ENCODE measurements at regions not wholly inside any gene's neighbourhood (a gene's known extent, or its start where the extent isn't known, plus 50 kb on each side); places are given as distances from the start of the nearest gene placed in this dataset.

- H3K4me3 ChIP-seq (ENCODE audit: insufficient read depth in 1 of 2, low read depth in 1 of 2, low read length in 2 of 2): no peak overlapping the region
- no peak overlapping the region for H3K14ac ChIP-seq (ENCODE audit: low read length in 2 of 2)
- H2AFZ ChIP-seq (ENCODE audit: low read depth, low read length): no peak overlapping the region
- H3K9ac ChIP-seq (ENCODE audit: low read length): no peak overlapping the region
- H4K91ac ChIP-seq (ENCODE audit: low read length): no peak overlapping the region
- no peak overlapping the region for H3K23ac ChIP-seq (ENCODE audit: low read length in 2 of 2)
- WGBS: 90% methylated on average over 6 of the region's 6 CpGs
- no peak overlapping the region for H4K8ac ChIP-seq (ENCODE audit: low read length)
- H3K27ac ChIP-seq (ENCODE audit: low read length, poor library complexity, severe bottlenecking): no peak overlapping the region
- no peaks in the 10 kb centered on the region for H3K36me3 ChIP-seq (ENCODE audit: control insufficient read depth in 1 of 2, insufficient read depth in 2 of 2, low read depth in 1 of 2, low read length in 2 of 2)
- no peak for DNase-seq
- no peak overlapping the region for H2BK5ac ChIP-seq (ENCODE audit: low read depth, low read length, poor library complexity, severe bottlenecking)
- no peak overlapping the region for H3K18ac ChIP-seq (ENCODE audit: low read depth in 1 of 2, low read length in 2 of 2)
- no peaks in the 10 kb centered on the region for H3K9me3 ChIP-seq (ENCODE audit: control insufficient read depth, low read length)
- H3K79me1 ChIP-seq (replicated peaks; ENCODE audit: low read length, poor library complexity, severe bottlenecking): no peaks in the 10 kb centered on the region
- no peaks in the 10 kb centered on the region for H3K4me1 ChIP-seq (ENCODE audit: control insufficient read depth, insufficient read depth, low read depth, low read length)
- no peak overlapping the region for H3K4me2 ChIP-seq (ENCODE audit: low read length, poor library complexity, severe bottlenecking)
- no peak overlapping the region for H2AK5ac ChIP-seq (ENCODE audit: low read length, severe bottlenecking)
- no peak overlapping the region for H2BK12ac ChIP-seq (ENCODE audit: low read length in 2 of 2)
- no peak overlapping the region for H2BK15ac ChIP-seq (ENCODE audit: low read depth, poor library complexity, severe bottlenecking)
- no peaks in the 10 kb centered on the region for H3K27me3 ChIP-seq (ENCODE audit: control insufficient read depth in 1 of 2, insufficient read depth in 1 of 2, low read length in 2 of 2)
- no peak overlapping the region for H3K4ac ChIP-seq (ENCODE audit: low read depth in 1 of 2, low read length in 2 of 2)
- no peak overlapping the region for H2BK120ac ChIP-seq (ENCODE audit: low read depth, low read length)
Observed at GRCh38 chr5:27353970-27354369, 315.6 kb upstream of the CDH9 start.

DNA sequence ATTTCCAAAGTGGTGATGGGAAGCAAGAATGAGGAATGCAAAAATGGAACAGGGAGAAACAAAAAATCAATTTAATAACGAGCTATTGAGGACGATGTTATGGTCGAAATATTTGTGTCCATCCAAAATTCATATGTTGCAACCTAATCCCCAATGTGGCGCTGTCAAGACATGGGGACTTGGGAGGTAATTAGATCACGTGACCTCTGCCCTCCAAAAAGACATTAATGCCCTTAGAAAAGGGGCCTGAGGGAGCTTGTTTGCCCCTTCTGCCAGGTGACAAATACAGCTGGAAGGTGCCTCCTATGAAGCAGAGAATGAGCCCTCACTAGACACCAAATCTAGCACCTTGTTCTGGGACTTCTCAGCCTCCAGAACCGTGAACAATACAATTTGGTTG is 315.2 kb upstream of the CDH9 start:
- Histone ChIP-seq H4K8ac (ENCODE audit: low read length) (no peak overlapping the region), H3K4me3 (ENCODE audit: insufficient read depth in 1 of 2, low read depth in 1 of 2, low read length in 2 of 2) (no peak overlapping the region), H3K9ac (ENCODE audit: low read length) (no peak overlapping the region), H3K4me1 (ENCODE audit: control insufficient read depth, insufficient read depth, low read depth, low read length) (no peaks in the 10 kb centered on the region), H3K23ac (ENCODE audit: low read length in 2 of 2) (no peak overlapping the region), H2AK5ac (ENCODE audit: low read length, severe bottlenecking) (no peak overlapping the region), H2BK5ac (ENCODE audit: low read depth, low read length, poor library complexity, severe bottlenecking) (no peak overlapping the region), H3K14ac (ENCODE audit: low read length in 2 of 2) (no peak overlapping the region), H3K27me3 (ENCODE audit: control insufficient read depth in 1 of 2, insufficient read depth in 1 of 2, low read length in 2 of 2) (no peaks in the 10 kb centered on the region), H3K4me2 (ENCODE audit: low read length, poor library complexity, severe bottlenecking) (no peak overlapping the region), H3K36me3 (ENCODE audit: control insufficient read depth in 1 of 2, insufficient read depth in 2 of 2, low read depth in 1 of 2, low read length in 2 of 2) (no peaks in the 10 kb centered on the region), H2BK12ac (ENCODE audit: low read length in 2 of 2) (no peak overlapping the region), H4K91ac (ENCODE audit: low read length) (no peak overlapping the region), H3K9me3 (ENCODE audit: control insufficient read depth, low read length) (no peaks in the 10 kb centered on the region), H3K4ac (ENCODE audit: low read depth in 1 of 2, low read length in 2 of 2) (no peak overlapping the region), H2BK120ac (ENCODE audit: low read depth, low read length) (no peak overlapping the region), H2BK15ac (ENCODE audit: low read depth, poor library complexity, severe bottlenecking) (no peak overlapping the region), H3K18ac (ENCODE audit: low read depth in 1 of 2, low read length in 2 of 2) (no peak overlapping the region), H3K27ac (ENCODE audit: low read length, poor library complexity, severe bottlenecking) (no peak overlapping the region), H2AFZ (ENCODE audit: low read depth, low read length) (no peak overlapping the region), H3K79me1 (replicated peaks; ENCODE audit: low read length, poor library complexity, severe bottlenecking) (no peaks in the 10 kb centered on the region)
- no peak for DNase-seq
- WGBS: 100% methylated on average over 5 of the region's 6 CpGs

- Histone ChIP-seq H2AFZ (ENCODE audit: low read depth, low read length) (no peak overlapping the region), H2BK15ac (ENCODE audit: low read depth, poor library complexity, severe bottlenecking) (no peak overlapping the region), H4K8ac (ENCODE audit: low read length) (no peak overlapping the region), H2BK5ac (ENCODE audit: low read depth, low read length, poor library complexity, severe bottlenecking) (no peak overlapping the region), H4K91ac (ENCODE audit: low read length) (no peak overlapping the region), H3K18ac (ENCODE audit: low read depth in 1 of 2, low read length in 2 of 2) (no peak overlapping the region), H2BK120ac (ENCODE audit: low read depth, low read length) (no peak overlapping the region), H2AK5ac (ENCODE audit: low read length, severe bottlenecking) (no peak overlapping the region), H3K4ac (ENCODE audit: low read depth in 1 of 2, low read length in 2 of 2) (no peak overlapping the region), H3K27ac (ENCODE audit: low read length, poor library complexity, severe bottlenecking) (no peak overlapping the region), H3K23ac (ENCODE audit: low read length in 2 of 2) (no peak overlapping the region), H3K9ac (ENCODE audit: low read length) (no peak overlapping the region), H3K4me1 (ENCODE audit: control insufficient read depth, insufficient read depth, low read depth, low read length) (no peaks in the 10 kb centered on the region), H3K27me3 (ENCODE audit: control insufficient read depth in 1 of 2, insufficient read depth in 1 of 2, low read length in 2 of 2) (no peaks in the 10 kb centered on the region), H3K14ac (ENCODE audit: low read length in 2 of 2) (no peak overlapping the region), H3K79me1 (replicated peaks; ENCODE audit: low read length, poor library complexity, severe bottlenecking) (no peaks in the 10 kb centered on the region), H3K36me3 (ENCODE audit: control insufficient read depth in 1 of 2, insufficient read depth in 2 of 2, low read depth in 1 of 2, low read length in 2 of 2) (no peaks in the 10 kb centered on the region), H2BK12ac (ENCODE audit: low read length in 2 of 2) (no peak overlapping the region), H3K4me2 (ENCODE audit: low read length, poor library complexity, severe bottlenecking) (no peak overlapping the region), H3K4me3 (ENCODE audit: insufficient read depth in 1 of 2, low read depth in 1 of 2, low read length in 2 of 2) (no peak overlapping the region), H3K9me3 (ENCODE audit: control insufficient read depth, low read length) (no peaks in the 10 kb centered on the region)
- DNase-seq: no peak
Observed at GRCh38 chr5:27341342-27341741, 303.0 kb upstream of the CDH9 start.

DNA sequence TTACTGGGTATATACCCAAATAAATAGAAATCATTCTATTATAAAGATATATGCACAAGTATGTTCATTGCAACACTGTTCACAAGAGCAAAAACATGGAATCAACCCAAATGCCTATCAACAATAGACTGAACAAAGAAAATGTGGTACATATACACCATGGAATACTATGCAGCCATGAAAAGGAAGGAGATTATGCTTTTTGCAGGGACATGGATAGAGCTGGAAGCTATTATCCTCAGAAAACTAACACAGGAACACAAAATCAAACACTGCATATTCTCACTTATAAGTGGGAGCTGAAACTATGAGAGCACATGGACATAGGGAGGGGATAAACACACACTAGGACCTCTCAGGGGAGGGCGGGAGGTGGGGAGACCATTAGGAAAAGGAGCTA is 298.4 kb upstream of the CDH9 start:
- Histone ChIP-seq H3K9me3 (ENCODE audit: control insufficient read depth, low read length) (no peaks in the 10 kb centered on the region), H4K8ac (ENCODE audit: low read length) (no peak overlapping the region), H3K4me1 (ENCODE audit: control insufficient read depth, insufficient read depth, low read depth, low read length) (no peaks in the 10 kb centered on the region), H4K91ac (ENCODE audit: low read length) (no peak overlapping the region), H2BK120ac (ENCODE audit: low read depth, low read length) (no peak overlapping the region), H3K27ac (ENCODE audit: low read length, poor library complexity, severe bottlenecking) (no peak overlapping the region), H2BK5ac (ENCODE audit: low read depth, low read length, poor library complexity, severe bottlenecking) (no peak overlapping the region), H3K14ac (ENCODE audit: low read length in 2 of 2) (no peak overlapping the region), H3K4ac (ENCODE audit: low read depth in 1 of 2, low read length in 2 of 2) (no peak overlapping the region), H2AFZ (ENCODE audit: low read depth, low read length) (no peak overlapping the region), H3K9ac (ENCODE audit: low read length) (no peak overlapping the region), H3K79me1 (replicated peaks; ENCODE audit: low read length, poor library complexity, severe bottlenecking) (no peaks in the 10 kb centered on the region), H2BK12ac (ENCODE audit: low read length in 2 of 2) (no peak overlapping the region), H2BK15ac (ENCODE audit: low read depth, poor library complexity, severe bottlenecking) (no peak overlapping the region), H3K27me3 (ENCODE audit: control insufficient read depth in 1 of 2, insufficient read depth in 1 of 2, low read length in 2 of 2) (no peaks in the 10 kb centered on the region), H3K23ac (ENCODE audit: low read length in 2 of 2) (no peak overlapping the region), H3K36me3 (ENCODE audit: control insufficient read depth in 1 of 2, insufficient read depth in 2 of 2, low read depth in 1 of 2, low read length in 2 of 2) (no peaks in the 10 kb centered on the region), H2AK5ac (ENCODE audit: low read length, severe bottlenecking) (no peak overlapping the region), H3K4me2 (ENCODE audit: low read length, poor library complexity, severe bottlenecking) (no peak overlapping the region), H3K4me3 (ENCODE audit: insufficient read depth in 1 of 2, low read depth in 1 of 2, low read length in 2 of 2) (no peak overlapping the region), H3K18ac (ENCODE audit: low read depth in 1 of 2, low read length in 2 of 2) (no peak overlapping the region)
- WGBS: no CpG with 5 or more reads among the region's 1 CpG
- no peak for DNase-seq
